RWPE2 (cell line): ENCODE measurements at regions not wholly inside any gene's neighbourhood (a gene's known extent, or its start where the extent isn't known, plus 50 kb on each side); places are given as distances from the start of the nearest gene placed in this dataset.

ENCODE experiments used
- ATAC-seq: fragments of 200-7000 bp; cut with Tn5 transposase; 3 replicates; pipeline ENCODE4 v1.9.1; 2021; ENCODE audit warnings: low read depth
- DNase-seq: peaks from one replicate; pipeline ENCODE4 v3.0.0-alpha.2; 2020; ENCODE audit warnings: low spot score
- H3K27ac ChIP-seq: fragments of 450-650 bp; 2 replicates; pipeline ENCODE4 v1.5.1; 2017; ENCODE audit warnings: mild to moderate bottlenecking; ENCODE audit not compliant: poor library complexity, severe bottlenecking
- H3K27me3 ChIP-seq: fragments of 250-450 bp; sonication (Bioruptor Pico); 2 replicates; pipeline ENCODE4 v1.5.1; 2021; ENCODE audit warnings: mild to moderate bottlenecking, moderate library complexity; ENCODE audit not compliant: insufficient read depth, poor library complexity, severe bottlenecking
- H3K36me3 ChIP-seq: fragments of 250-450 bp; sonication (Bioruptor Pico); 2 replicates; pipeline ENCODE4 v1.5.1; 2020; ENCODE audit warnings: low read depth, mild to moderate bottlenecking, moderate library complexity
- H3K4me1 ChIP-seq: fragments of 250-450 bp; sonication (Bioruptor Pico); 2 replicates; pipeline ENCODE4 v1.5.1; 2021; ENCODE audit warnings: mild to moderate bottlenecking, moderate library complexity; ENCODE audit not compliant: insufficient read depth, poor library complexity, severe bottlenecking
- H3K4me3 ChIP-seq: fragments of 250-450 bp; sonication (Bioruptor Pico); 2 replicates; pipeline ENCODE4 v1.5.1; 2021; ENCODE audit warnings: mild to moderate bottlenecking, moderate library complexity; ENCODE audit not compliant: severe bottlenecking
- H3K9me3 ChIP-seq: fragments of 250-450 bp; sonication (Bioruptor Pico); 2 replicates; pipeline ENCODE4 v1.5.1; 2021; ENCODE audit warnings: mild to moderate bottlenecking, moderate library complexity; ENCODE audit not compliant: severe bottlenecking
- TF ChIP-seq, protein P1 (sequence below): fragments of 450-650 bp; IDR thresholded peaks from one replicate; pipeline ENCODE4 v1.5.1; 2017; ENCODE audit warnings: mild to moderate bottlenecking, moderate library complexity; ENCODE audit not compliant: poor library complexity, severe bottlenecking

GRCh38 chr16:35187665-35188225 lies 1728.3 kb downstream of the TP53TG3F start:
- DNase-seq = no peak
- ATAC-seq = no peak
- TF ChIP-seq, protein P1, sequence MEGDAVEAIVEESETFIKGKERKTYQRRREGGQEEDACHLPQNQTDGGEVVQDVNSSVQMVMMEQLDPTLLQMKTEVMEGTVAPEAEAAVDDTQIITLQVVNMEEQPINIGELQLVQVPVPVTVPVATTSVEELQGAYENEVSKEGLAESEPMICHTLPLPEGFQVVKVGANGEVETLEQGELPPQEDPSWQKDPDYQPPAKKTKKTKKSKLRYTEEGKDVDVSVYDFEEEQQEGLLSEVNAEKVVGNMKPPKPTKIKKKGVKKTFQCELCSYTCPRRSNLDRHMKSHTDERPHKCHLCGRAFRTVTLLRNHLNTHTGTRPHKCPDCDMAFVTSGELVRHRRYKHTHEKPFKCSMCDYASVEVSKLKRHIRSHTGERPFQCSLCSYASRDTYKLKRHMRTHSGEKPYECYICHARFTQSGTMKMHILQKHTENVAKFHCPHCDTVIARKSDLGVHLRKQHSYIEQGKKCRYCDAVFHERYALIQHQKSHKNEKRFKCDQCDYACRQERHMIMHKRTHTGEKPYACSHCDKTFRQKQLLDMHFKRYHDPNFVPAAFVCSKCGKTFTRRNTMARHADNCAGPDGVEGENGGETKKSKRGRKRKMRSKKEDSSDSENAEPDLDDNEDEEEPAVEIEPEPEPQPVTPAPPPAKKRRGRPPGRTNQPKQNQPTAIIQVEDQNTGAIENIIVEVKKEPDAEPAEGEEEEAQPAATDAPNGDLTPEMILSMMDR = no peak
- Histone ChIP-seq H3K4me1 (no peaks in the 10 kb centered on the region), H3K4me3 (no peak overlapping the region), H3K27me3 (no peaks in the 10 kb centered on the region), H3K9me3 (no peaks in the 10 kb centered on the region), H3K27ac (no peak overlapping the region), H3K36me3 (no peaks in the 10 kb centered on the region)

- ATAC-seq (peak; percentile 38; the same call in 1 of the 3 replicates), DNase-seq (no peak)
- H3K4me3 ChIP-seq = no peak overlapping the region
- no peak overlapping the region for H3K27ac ChIP-seq
- TF ChIP-seq, protein P1 = peak; percentile 16
- no peaks in the 10 kb centered on the region for H3K9me3 ChIP-seq
- no peaks in the 10 kb centered on the region for H3K36me3 ChIP-seq
- H3K27me3 ChIP-seq = no peaks in the 10 kb centered on the region
- no peaks in the 10 kb centered on the region for H3K4me1 ChIP-seq
Observed at GRCh38 chr16:35188288-35189155, 1729.1 kb downstream of the TP53TG3F start.

- Histone ChIP-seq H3K27me3 (no peaks in the 10 kb centered on the region), H3K4me3 (no peak overlapping the region), H3K36me3 (no peaks in the 10 kb centered on the region), H3K27ac (no peak overlapping the region), H3K4me1 (no peaks in the 10 kb centered on the region), H3K9me3 (peaks cover 3% of the 10 kb centered on the region)
- ATAC-seq = no peak
- DNase-seq = no peak
- TF ChIP-seq, protein P1 = no peak
Observed at GRCh38 chr16:35192993-35193392, 1733.6 kb downstream of the TP53TG3F start.

GRCh38 chr16:35193956-35194355 lies 1734.5 kb downstream of the TP53TG3F start:
- TF ChIP-seq, protein P1 = no peak
- no peaks in the 10 kb centered on the region for H3K36me3 ChIP-seq
- H3K4me1 ChIP-seq = no peaks in the 10 kb centered on the region
- no peak overlapping the region for H3K27ac ChIP-seq
- ATAC-seq (no peak), DNase-seq (no peak)
- no peaks in the 10 kb centered on the region for H3K27me3 ChIP-seq
- no peak overlapping the region for H3K4me3 ChIP-seq
- H3K9me3 ChIP-seq = peaks cover 3% of the 10 kb centered on the region

DNA sequence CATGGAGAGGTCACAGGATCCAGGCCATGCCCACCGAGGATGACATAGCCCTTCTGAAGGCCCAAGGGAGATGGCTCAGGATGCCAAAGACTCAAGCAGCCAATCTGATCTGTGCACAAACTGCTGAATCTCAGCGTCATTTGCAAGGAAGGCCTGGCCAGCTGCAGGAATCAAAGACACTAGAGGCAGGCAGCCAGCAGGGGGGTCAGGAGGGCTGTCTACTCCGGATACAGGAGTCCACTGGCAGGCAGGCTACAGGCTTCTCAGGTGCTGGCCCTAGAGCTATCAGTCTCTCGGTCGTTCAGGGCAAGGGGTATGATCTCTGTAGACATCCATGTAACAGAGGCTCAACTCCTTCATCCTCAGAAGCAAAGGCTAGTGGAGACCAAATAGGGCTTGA lies 1735.3 kb downstream of the TP53TG3F start:
- H3K27me3 ChIP-seq = no peaks in the 10 kb centered on the region
- H3K4me3 ChIP-seq = no peak overlapping the region
- H3K4me1 ChIP-seq = no peaks in the 10 kb centered on the region
- no peak overlapping the region for H3K27ac ChIP-seq
- H3K36me3 ChIP-seq = no peaks in the 10 kb centered on the region
- no peak for DNase-seq
- TF ChIP-seq, protein P1 = no peak
- no peak for ATAC-seq
- H3K9me3 ChIP-seq = peaks cover 3% of the 10 kb centered on the region
